Activated T-cell treated with anti-CD3 and anti-CD28 coated beads, Interleukin-2, amount 50 U/mL, for 4 hours (primary cell): ENCODE measurements at regions not wholly inside any gene's neighbourhood (a gene's known extent, or its start where the extent isn't known, plus 50 kb on each side); places are given as distances from the start of the nearest gene placed in this dataset.

Experiments used
- ATAC-seq, 2 donors: fragments of 200-7000 bp; cut with Tn5 transposase; one replicate each; pipeline ENCODE4 v1.10.0; 2021
- DNase-seq: peaks from one replicate; pipeline ENCODE4 v3.0.0-alpha.2; 2020
- H3K27me3 Mint-ChIP-seq: one replicate; pipeline ENCODE4 v1.8.0; 2021; ENCODE audit warnings: low read depth, mixed read lengths
- H3K36me3 Mint-ChIP-seq: one replicate; pipeline ENCODE4 v1.8.0; 2022; ENCODE audit warnings: mixed read lengths; ENCODE audit not compliant: insufficient read depth
- H3K4me1 Mint-ChIP-seq: one replicate; pipeline ENCODE4 v1.8.0; 2021; ENCODE audit warnings: low read depth, mixed read lengths
- H3K4me3 Mint-ChIP-seq: one replicate; pipeline ENCODE4 v1.8.0; 2021; ENCODE audit warnings: mild to moderate bottlenecking, moderate library complexity, mixed read lengths
- H3K9me3 Mint-ChIP-seq: one replicate; pipeline ENCODE4 v1.8.0; 2021; ENCODE audit warnings: mixed read lengths

GRCh38 chr2:71898851-71899681 is 248.6 kb downstream of the CYP26B1 start:
- DNase-seq, result no peak
- H3K36me3 Mint-ChIP-seq, result no peaks in the 10 kb centered on the region
- no peak overlapping the region for H3K4me3 Mint-ChIP-seq

DNA sequence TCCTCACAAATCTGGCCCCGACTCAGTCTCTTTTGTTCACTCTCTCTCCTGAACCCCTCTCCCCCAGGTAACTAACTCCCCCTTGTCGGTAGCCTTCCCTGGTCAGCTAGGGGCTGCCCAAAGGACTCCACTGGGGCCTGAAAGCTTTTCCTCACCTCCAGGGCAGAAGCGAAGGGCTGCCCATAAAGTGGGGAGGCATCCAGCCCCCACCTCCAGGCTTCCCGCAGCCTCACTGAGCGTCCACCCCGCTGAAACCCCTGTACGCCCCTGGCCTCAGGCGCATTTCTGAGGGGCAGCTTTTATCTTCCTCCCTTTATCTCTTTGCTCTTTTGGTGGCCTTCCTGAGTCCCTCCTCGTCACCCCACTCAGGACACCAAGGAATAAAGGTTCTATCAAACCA is 249.3 kb downstream of the CYP26B1 start:
- DNase-seq, result no peak
- no peaks in the 10 kb centered on the region for H3K36me3 Mint-ChIP-seq
- no peak for ATAC-seq
- H3K4me1 Mint-ChIP-seq, result no peaks in the 10 kb centered on the region
- H3K4me3 Mint-ChIP-seq, result no peak overlapping the region
- H3K27me3 Mint-ChIP-seq, result peaks cover 2% of the 10 kb centered on the region
- H3K9me3 Mint-ChIP-seq, result no peaks in the 10 kb centered on the region

More at GRCh38 chr2:71898851-71899681, 248.6 kb downstream of the CYP26B1 start:
- Mint-ChIP-seq H3K27me3 (peaks cover under 1% of the 10 kb centered on the region), H3K4me1 (no peaks in the 10 kb centered on the region), H3K9me3 (no peaks in the 10 kb centered on the region)
- no peak for ATAC-seq

GRCh38 chr2:71897836-71898235 is 249.8 kb downstream of the CYP26B1 start:
- H3K27me3 Mint-ChIP-seq, result peaks cover 2% of the 10 kb centered on the region
- ATAC-seq, result no peak

GRCh38 chr2:71897137-71897480 is 250.6 kb downstream of the CYP26B1 start:
- peaks cover 2% of the 10 kb centered on the region for H3K27me3 Mint-ChIP-seq
- DNase-seq (no peak), ATAC-seq (no peak)
- no peaks in the 10 kb centered on the region for H3K4me1 Mint-ChIP-seq
- H3K9me3 Mint-ChIP-seq, result no peaks in the 10 kb centered on the region
- H3K4me3 Mint-ChIP-seq, result no peak overlapping the region
- H3K36me3 Mint-ChIP-seq, result no peaks in the 10 kb centered on the region

More at GRCh38 chr2:71897836-71898235, 249.8 kb downstream of the CYP26B1 start:
- Mint-ChIP-seq H3K4me3 (no peak overlapping the region), H3K36me3 (no peaks in the 10 kb centered on the region), H3K9me3 (no peaks in the 10 kb centered on the region), H3K4me1 (no peaks in the 10 kb centered on the region)
- no peak for DNase-seq

- Mint-ChIP-seq H3K4me1 (no peaks in the 10 kb centered on the region), H3K9me3 (no peaks in the 10 kb centered on the region), H3K4me3 (no peak overlapping the region), H3K27me3 (peaks cover 2% of the 10 kb centered on the region), H3K36me3 (no peaks in the 10 kb centered on the region)
- DNase-seq, result no peak
- no peak for ATAC-seq
Observed at GRCh38 chr2:71896385-71897136, 251.1 kb downstream of the CYP26B1 start.

GRCh38 chr2:71895320-71896161 is 252.1 kb downstream of the CYP26B1 start:
- DNase-seq (no peak), ATAC-seq (no peak)
- H3K4me3 Mint-ChIP-seq, result no peak overlapping the region
- H3K4me1 Mint-ChIP-seq, result no peaks in the 10 kb centered on the region
- peaks cover 2% of the 10 kb centered on the region for H3K27me3 Mint-ChIP-seq
- no peaks in the 10 kb centered on the region for H3K36me3 Mint-ChIP-seq
- H3K9me3 Mint-ChIP-seq, result no peaks in the 10 kb centered on the region

DNA sequence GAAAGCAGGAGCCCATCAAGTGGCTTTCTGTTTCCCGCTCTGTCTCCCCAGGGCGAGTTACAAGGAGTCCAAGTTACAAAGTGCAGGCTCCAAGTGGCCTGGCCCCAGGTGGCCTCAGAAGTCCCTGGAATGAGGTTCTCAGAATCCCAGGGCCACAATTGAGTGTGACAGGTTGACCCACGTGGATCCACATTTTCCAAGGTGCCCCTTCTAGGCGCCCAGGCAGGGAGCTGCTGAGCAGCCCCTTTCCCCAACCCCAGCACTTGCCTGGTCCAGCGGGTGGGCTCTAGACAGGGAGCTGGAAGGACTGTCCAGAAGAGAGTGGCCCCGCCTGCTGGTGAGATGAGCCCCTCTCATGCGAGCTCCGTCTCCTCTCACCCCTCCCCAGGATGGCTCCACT is 253.4 kb downstream of the CYP26B1 start:
- no peak overlapping the region for H3K4me3 Mint-ChIP-seq
- peaks cover 2% of the 10 kb centered on the region for H3K27me3 Mint-ChIP-seq
- H3K9me3 Mint-ChIP-seq, result no peaks in the 10 kb centered on the region
- DNase-seq (no peak), ATAC-seq (no peak)
- H3K36me3 Mint-ChIP-seq, result no peaks in the 10 kb centered on the region
- H3K4me1 Mint-ChIP-seq, result no peaks in the 10 kb centered on the region

- Mint-ChIP-seq H3K27me3 (peaks cover 2% of the 10 kb centered on the region), H3K36me3 (no peaks in the 10 kb centered on the region), H3K9me3 (no peaks in the 10 kb centered on the region), H3K4me3 (no peak overlapping the region), H3K4me1 (no peaks in the 10 kb centered on the region)
- ATAC-seq, result no peak
- DNase-seq, result no peak
Observed at GRCh38 chr2:71893646-71894045, 254.0 kb downstream of the CYP26B1 start.

- peaks cover 5% of the 10 kb centered on the region for H3K27me3 Mint-ChIP-seq
- no peak for DNase-seq
- H3K9me3 Mint-ChIP-seq, result no peaks in the 10 kb centered on the region
- H3K4me1 Mint-ChIP-seq, result no peaks in the 10 kb centered on the region
- H3K4me3 Mint-ChIP-seq, result no peak overlapping the region
- ATAC-seq, result no peak
- H3K36me3 Mint-ChIP-seq, result no peaks in the 10 kb centered on the region
Observed at GRCh38 chr2:71892896-71893295, 254.8 kb downstream of the CYP26B1 start.

GRCh38 chr2:71892423-71892730 is 255.3 kb downstream of the CYP26B1 start:
- ATAC-seq, result no peak

DNA sequence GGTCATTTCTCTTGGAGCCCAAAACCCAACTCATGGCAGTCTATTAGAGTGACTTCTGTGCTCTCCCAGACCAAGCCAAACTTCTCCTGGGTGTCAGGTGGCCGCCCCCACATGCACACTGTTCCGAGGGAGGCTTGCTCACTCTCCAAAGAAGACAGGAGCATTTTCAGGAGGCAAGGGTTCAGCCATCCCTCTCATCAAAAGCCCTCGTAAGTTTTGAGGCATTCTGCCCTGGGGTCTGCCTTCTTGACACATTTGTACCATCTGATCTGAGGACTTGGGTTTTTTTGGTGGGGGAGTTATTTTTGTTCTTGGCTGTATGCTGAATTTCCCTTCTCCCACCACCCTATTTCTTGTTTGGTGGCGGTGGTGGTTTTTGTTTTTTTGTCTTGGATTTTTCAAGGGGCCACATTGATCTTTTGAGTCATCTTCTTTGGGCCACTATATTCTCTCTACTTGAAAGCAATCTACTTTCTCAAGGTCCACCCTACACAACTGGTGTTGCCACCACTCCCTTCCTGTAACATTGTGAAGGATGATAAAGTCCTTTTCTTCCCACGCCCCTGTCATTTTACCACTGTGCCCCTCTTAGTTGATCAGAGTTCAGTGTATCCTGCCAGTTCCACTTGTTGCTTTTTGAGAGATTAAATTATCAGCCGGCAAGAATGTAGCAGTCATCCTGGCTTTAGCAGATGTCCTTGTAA is 255.8 kb downstream of the CYP26B1 start:
- no peak overlapping the region for H3K4me3 Mint-ChIP-seq
- no peak for ATAC-seq
- H3K4me1 Mint-ChIP-seq, result no peaks in the 10 kb centered on the region
- H3K27me3 Mint-ChIP-seq, result peaks cover 5% of the 10 kb centered on the region
- no peak for DNase-seq
- no peaks in the 10 kb centered on the region for H3K9me3 Mint-ChIP-seq
- no peaks in the 10 kb centered on the region for H3K36me3 Mint-ChIP-seq

More at GRCh38 chr2:71892423-71892730, 255.3 kb downstream of the CYP26B1 start:
- Mint-ChIP-seq H3K9me3 (no peaks in the 10 kb centered on the region), H3K27me3 (peaks cover 5% of the 10 kb centered on the region), H3K4me3 (no peak overlapping the region), H3K4me1 (no peaks in the 10 kb centered on the region), H3K36me3 (no peaks in the 10 kb centered on the region)
- DNase-seq, result no peak

DNA sequence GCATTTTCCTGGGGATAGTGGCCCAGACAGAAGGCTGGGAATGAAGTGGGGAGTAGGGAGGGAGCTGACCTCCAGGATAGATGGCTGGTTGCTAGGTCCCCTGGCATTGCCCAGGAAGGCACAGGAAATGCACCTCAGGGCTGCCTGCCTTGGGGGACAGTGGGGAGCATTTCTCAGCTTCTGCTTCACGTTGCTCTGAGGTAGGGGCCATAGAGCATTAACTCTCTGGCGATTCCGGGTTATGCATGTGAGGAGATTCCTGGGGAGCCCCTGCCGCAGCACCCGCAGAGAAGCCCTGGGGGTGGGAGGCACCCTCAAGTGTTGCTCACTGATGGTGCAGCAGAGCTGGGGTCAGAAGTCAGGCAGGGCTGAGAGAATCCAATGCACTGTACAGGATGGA is 256.5 kb downstream of the CYP26B1 start:
- Mint-ChIP-seq H3K27me3 (peaks cover 5% of the 10 kb centered on the region), H3K36me3 (no peaks in the 10 kb centered on the region), H3K4me3 (no peak overlapping the region), H3K4me1 (no peaks in the 10 kb centered on the region), H3K9me3 (no peaks in the 10 kb centered on the region)
- DNase-seq (no peak), ATAC-seq (no peak)

DNA sequence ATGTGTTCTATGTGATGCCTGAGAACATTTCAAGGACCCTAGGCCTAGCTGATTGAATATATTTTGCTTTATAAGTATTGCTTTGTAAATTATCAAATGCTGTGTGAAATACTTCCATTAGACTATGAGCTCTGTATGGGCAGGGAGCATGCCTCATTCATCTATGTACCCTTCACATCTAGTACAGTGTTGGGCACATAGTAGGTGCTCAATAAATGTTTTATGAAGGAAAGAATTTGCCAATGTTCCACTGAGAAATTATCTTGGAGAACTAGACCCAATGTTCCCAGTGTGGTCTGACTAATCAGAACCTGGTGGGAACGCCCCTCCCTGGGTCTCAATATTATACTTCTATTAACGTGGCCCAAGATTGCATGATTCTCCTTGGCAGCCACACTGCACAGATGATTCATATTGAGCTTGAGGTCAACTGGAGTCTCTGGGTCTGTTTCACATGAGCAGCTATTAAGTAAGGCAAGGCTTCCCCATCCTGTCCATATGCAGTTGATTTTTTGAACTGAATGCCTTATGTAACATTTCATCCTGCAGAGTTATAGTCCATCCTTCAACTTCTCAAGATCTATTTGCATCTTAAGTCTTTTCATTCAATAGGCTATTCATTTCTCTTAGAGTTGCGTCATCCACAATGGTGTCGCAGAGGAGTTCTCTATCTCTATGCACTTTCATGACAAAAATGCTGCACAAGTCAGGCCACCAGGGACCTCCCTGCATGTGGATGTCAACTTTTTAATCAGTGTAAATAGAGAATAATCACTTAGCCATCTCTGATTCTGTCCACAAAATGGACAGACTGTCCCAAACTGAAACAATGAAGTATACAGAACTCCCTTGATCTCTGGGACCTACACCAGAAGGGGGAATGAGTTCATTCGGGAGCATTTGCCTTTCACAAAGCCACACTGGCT is 257.6 kb downstream of the CYP26B1 start:
- Mint-ChIP-seq H3K4me1 (no peaks in the 10 kb centered on the region), H3K36me3 (no peaks in the 10 kb centered on the region), H3K9me3 (no peaks in the 10 kb centered on the region), H3K27me3 (peaks cover 8% of the 10 kb centered on the region), H3K4me3 (no peak overlapping the region)
- DNase-seq (no peak), ATAC-seq (no peak)
